ENCODE measurements at regions not wholly inside any gene's neighbourhood (a gene's known extent, or its start where the extent isn't known, plus 50 kb on each side); places are given as distances from the start of the nearest gene placed in this dataset.

DNA sequence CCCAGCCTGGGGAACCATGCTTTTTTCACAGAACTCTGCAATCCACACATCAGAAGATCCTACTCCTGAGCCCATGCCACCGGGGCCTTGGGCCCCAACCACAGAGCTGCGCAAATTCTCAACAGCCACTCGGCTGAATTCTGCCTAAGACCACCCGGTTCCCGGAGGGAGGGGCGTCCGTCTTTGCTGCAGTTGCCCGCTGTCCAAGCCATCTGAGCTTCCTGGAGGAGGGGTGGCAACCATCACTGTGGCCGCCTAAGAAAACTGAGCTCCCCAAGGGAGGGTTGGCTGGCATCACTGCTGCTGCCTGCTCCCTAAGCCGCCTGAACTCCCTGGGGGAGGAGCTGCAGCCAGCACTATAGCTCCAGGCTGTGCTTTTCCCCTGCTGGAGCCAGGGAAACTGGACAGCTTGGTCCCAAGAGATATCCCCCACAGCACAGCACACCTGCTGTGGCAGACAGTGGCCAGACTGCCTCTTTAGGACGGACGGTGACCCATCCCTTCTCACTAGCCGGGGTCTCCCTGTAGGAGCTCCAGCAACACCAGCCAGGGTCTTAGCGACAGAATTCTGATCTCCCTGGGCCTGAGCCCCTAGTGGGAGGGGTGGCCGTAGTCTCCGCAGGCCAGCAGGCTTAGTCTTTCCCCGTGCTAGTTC lies 1411.6 kb upstream of the CDH2 start:
- no peak for DNase-seq

DNA sequence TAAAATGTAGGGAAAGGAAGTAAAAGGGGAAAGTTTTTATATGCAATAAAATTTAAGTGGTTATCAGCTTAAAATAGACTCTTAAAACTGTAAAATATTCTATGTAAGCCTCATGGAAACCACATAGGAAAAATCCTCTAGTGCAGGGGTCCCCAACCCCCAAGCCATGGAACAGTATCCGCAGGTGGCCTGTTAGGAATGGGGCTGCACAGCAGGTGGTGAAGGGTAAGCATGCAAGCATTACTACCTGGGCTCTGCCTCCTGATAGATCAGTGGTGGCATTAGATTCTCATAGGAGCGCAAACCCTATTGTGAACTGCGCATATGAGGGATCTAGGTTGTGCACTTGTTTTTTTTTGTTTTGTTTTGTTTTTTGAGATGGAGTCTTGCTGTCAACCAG lies 1409.3 kb upstream of the CDH2 start:
- no peak for DNase-seq

DNA sequence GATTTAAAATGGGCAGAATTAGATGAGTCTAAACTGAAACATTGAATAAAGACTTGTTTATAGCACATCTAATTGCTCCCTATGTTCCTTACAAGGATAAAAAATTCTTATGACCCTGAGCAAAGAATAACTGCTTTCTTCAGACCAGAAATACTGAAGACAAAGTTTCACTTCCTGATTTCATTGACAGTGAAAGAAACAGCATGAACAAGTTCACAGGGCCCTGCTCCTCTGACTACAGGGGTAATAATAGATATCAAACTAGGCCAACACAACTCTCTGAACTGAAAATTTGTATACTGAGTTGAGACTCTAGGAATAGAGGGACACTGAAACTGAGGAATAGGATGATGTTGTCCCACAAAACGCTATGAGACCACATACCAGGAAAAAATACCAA lies 1383.3 kb upstream of the CDH2 start:
- DNase-seq, result no peak

DNA sequence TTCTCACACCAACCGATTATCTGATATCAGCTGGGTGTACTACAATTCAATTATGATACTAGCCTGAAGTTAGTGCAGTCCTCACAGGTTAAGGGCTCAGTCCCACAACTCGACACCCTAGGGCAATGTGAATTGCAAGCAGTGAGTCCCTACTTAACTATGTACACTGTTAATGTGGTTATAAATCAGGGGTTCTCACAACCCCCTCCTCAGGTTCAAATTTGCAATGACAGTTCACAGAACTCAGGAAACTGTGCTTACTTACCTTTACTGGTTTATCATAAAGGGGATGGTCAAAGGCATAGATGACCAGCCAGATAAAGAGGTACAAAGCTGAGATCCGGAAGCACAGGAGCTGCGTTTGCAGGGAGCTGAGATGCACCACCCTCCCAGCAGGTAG lies 1379.1 kb upstream of the CDH2 start:
- no peak for DNase-seq

DNA sequence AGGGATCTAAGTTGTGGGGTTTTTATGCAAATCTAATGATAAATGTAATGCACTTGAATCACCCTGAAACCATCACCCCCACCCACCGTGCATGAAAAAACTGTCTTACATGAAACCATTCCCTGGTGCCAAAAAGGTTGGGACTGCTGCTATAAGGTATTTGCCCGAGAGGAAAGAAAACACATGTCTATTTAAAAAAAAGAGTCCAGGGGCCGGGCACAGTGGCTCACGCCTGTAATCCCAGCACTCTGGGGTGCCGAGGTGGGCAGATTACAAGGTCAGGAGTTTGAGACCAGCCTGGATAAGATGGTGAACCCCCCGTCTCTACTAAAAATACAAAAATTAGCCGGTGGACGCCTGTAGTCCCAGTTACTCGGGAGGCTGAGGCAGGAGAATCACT lies 1372.8 kb upstream of the CDH2 start:
- DNase-seq, result no peak

DNA sequence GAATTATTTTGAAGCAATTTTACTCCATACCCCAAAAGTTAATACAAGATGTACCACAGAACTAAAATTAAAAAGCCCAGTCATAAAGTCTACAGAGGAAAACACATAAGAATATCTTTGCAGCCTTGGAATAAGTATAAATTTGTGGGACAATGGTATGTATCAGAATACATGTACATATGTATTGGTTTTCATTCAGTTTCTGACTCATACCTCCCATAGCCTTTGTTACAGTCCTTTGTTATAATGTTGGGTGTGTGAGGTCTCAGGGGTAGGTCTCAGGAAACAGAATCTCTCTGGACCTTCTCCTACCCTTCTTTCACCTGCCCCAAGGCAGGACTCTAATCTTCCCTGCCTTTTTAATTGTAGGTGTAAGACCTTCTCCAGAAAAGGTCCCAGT lies 1370.7 kb upstream of the CDH2 start:
- no peak for DNase-seq

DNA sequence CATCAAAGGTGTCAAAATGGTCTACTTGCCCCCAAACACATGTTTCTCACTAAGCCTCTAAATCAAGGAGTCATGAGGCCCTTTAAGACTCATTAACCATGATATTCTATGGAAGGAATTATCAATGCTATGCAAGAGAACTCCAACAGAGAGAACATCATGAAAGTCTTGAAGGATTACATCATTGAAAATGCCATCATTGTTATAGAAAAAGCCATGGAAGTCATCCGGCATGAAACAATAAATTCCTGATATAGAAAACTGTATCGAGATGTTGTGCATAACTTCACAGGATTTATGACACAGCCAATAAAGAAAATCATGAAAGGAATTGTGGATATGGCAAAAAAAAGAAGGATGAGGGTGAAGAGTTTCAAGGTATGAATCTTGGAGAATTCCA lies 1363.6 kb upstream of the CDH2 start:
- DNase-seq, result no peak

DNA sequence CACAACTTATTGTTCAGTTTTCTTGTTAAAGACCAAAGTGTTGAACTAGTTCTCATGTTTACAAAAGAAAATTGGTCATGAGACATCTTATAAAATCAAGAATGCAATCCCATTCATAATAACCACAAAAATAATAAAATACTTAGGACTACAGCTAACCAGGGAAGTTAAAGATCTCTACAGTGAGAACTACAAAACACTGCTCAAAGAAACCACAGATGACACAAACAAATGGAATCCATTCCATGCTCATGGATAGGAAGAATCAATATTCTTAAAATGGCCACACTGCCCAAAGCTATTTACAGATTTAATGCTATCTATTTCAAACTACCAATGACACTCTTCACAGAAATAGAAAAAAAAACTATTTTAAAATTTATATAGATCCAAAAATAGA lies 1354.8 kb upstream of the CDH2 start:
- no peak for DNase-seq

DNA sequence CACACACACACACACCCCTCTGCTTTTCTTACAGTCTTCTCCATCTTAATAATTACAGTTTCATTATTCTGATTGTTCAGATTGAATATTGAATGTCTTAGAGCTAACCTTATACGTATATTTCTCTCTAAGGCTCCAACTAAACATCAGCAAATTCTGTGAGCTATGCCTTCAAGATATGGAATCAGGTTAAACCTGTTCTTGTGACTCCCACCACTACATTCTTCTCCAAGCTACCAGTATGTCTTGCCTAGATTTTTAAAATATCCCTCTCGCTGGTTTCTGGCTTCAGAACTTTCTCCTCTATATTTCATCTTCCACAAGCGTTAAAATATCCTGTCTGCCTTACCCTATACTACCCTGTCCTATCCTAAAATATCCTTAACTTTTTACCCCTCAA lies 1346.4 kb upstream of the CDH2 start:
- no peak for DNase-seq

DNA sequence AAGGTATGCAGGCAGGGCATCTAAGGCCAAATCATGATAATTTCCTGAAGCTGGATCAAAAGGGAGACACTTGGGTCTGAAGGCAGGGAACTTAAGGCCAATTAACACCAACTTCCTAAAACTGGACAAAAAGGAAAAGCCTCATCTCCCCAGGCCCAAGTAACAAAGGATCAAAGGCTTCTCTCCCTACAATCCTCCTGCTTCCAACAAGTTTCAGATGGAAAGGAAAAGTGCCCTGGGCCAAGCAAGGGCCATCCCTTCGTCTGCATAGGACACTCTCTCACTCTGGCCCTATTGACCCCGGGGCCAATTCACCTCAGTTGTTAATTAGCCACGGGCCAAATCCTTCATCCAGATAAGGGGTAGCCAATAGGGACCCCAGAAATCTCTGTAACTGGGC lies 1335.8 kb upstream of the CDH2 start:
- DNase-seq, result no peak

DNA sequence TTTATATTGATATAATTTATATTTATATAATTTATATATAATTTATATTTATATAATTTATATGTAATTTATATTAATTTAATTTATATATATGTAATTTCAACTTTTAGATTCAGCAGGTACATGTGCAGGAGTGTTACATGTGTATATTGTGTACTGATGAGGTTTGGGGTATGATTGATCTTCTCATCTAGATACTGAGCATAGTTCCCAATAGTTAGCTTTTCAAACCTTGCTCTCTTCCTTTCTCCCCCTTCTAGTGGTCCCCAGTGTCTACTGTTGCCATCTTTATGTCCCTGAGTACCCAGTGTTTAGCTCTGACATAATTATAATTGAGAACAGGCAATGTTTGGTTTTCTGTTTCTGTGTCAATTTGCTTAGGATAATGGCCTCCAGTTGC lies 1335.3 kb upstream of the CDH2 start:
- no peak for DNase-seq

DNA sequence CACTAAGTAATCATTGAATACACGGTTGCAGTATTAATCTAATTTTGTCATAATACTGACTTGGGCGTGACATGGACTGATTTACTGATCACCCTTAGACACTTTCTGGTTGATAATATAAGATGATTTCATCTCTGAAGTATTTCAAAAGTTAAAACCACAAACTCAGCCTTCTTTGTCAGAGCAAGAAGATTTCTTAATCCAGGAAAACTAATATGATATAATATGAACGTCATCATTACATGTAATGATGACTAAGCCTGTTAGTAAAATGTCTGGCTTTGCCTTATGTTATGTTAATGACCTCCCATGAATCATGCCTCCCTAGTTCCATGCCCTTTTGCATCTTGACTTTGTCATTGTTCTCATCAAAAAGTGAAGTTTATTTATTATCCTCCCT lies 1325.0 kb upstream of the CDH2 start:
- DNase-seq, result no peak

DNA sequence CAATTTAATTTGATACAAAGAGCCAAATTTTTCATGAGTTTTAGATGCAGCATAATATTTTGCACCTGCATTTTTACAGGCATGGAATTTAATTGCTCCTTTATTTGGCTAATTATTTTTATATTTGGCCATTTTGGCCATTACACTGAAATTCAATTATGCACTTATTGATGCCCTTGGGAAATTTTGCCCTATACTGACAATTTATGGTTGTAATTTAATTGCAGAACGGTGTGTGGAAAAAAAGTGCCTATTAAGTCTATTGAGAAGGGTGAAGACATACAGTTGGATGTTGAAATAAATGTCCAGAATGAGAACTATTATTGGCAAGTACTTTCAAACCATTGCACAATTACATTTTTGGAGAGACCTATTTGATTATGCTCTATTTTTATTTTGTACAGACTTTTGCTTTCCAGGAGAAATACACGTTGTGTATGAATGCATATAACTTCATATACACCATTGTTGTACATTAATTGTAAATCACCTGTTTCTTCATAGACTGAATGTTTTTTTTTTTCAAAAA lies 1319.3 kb upstream of the CDH2 start:
- no peak for DNase-seq

DNA sequence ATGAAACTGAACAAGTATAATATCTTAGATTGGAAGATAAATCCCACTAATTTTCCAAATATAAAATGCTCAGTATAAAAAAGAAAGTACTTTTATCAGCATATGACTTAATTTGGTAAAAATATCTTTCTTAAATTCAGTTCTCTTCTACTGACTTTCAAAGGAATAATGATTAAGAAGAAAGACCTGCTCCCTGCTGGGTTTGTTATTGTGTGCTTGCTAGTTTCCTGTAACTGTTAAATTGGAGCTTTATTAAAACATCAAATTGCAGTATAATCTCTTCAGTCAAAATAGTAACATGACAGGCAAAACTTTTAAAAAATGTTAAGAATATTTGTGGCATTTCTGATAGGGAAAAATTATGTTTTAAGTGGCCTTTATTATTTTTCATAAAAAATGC lies 1317.4 kb upstream of the CDH2 start:
- no peak for DNase-seq

DNA sequence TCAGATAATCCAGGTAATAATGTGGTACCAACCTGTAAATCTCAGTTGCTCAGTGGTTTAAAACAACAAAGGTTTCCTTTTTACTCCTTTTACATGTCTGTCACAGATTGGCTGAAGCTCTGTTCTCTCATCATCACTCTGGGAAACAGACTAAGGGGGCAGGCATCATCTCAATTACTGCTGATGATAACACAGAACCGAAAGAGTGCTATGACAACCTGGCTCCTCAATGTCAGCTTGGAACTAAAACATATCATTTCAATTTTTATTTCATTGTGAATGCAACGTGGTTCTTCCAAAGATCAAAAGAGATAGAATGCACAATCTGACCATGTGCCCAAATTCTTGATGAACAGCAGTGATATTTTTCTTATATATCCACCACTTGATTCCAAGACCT lies 1315.0 kb upstream of the CDH2 start:
- peak in 1 of 56 donors; percentile 1 for DNase-seq

DNA sequence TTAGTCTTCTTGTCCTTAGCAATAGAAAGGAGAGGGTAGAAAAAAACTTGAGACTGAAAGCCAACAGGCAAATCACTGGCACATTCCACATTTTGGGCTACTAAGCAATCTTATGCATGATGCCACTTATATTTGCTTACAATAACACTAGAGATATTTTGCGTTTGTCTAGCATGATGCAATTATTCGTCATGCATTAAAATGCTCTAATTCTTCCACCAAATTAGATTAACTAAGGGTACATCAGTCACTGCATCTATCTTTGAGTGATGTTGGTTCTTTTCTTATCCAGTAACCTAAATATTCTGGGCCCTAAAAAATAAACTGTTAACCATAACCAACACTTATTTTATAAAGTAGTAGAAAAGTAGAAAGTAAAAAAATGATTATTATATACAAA lies 1311.7 kb upstream of the CDH2 start:
- no peak for DNase-seq

DNA sequence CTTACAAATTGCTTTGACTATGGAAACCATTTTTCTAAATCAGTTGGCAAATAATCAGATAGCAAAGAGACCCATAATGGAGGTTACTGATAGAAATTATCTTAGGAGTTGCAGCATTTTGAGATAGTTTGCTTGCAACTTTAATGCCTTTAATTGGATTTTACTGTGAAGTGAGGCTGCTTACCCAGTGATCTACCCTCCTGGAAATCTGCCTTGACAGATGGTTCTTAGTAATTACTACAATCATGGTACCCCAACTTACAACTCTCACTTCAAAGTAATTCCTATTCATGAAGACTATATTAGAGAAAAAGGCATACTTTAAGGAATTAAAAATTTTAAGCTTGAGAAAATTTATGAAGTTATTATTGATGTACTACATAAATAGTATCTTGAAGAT lies 1288.6 kb upstream of the CDH2 start:
- DNase-seq, result no peak

DNA sequence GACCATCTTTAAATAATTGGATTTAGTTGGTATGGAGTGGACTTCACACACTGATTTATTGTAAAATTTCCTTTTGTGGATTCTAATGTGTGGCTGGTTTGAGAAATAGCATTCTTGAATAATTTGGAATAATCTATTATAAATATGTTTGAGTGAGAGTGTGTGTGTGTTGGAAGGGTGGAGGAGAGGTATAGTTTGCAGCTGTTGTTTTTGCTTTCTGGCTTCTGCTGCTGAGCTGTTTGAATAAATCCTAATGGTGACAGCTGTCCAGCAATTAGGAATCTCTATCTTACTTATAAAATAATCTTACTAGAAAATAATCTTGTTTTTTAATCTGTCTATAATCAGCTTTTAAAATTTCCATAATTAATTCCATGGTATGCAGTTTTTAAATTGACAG lies 1283.0 kb upstream of the CDH2 start:
- DNase-seq, result no peak

DNA sequence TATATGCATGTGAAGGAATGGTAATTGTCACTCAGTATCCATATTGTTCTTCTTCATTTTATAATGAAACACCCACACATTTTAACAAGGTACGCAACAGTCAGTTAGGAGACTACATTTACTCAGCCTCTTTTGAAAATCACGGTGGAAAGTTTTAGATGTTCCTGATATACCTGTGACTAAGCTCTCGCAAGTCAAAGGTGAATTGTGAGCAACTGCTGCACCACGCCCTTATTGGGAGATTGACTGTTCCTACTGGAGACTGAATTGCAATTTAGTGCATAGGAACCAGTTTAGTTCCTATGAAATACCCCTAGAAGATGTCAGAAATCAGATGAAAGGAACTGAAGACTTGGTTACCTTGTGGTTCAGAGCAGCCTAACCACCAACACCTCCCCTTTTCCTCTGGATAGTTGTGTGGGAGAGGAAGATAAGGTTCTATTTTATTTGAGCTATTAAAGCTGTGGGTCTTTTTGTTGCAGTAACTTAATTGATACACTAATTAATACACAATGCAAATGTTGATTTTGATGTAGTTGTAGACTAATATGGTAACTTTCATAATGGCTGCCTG lies 1280.5 kb upstream of the CDH2 start:
- DNase-seq, result no peak

DNA sequence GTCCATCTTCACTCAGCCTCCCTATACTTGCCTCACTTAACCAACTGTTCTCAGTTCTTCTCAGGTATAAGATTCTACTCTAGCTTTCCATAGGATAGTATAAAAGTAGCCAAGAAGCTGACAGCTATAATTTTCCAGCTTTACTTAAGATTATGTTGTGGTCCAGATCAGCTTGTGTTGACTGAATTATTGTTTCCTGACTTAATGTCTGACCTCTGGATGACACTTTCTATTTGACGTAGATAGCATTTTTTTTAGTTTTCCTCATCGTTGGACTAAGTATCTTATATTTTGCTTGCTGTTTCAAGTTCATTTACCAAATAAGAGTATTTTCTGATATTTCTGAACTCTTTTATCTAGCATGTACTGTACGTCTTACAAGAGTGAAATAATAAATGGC lies 1272.5 kb upstream of the CDH2 start:
- no peak for DNase-seq

DNA sequence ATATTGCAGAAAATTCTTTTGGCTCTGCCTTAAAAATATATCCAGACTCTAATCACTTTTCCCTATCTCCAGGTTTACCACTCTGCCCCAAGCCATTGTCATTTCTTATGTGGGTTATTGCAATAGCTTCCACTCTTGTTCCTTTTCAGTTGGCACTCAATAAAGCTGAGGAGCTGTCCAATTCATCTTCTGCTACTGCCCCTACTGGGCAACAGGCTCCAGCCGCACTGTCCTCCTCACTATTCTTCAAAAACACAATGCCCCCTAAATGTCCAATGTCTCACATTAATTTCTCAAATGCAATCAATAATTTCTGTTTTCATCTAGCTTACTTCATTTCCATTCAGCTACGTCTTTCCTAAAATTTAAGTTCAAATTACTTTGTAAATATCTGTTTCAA lies 1262.5 kb upstream of the CDH2 start:
- no peak for DNase-seq

DNA sequence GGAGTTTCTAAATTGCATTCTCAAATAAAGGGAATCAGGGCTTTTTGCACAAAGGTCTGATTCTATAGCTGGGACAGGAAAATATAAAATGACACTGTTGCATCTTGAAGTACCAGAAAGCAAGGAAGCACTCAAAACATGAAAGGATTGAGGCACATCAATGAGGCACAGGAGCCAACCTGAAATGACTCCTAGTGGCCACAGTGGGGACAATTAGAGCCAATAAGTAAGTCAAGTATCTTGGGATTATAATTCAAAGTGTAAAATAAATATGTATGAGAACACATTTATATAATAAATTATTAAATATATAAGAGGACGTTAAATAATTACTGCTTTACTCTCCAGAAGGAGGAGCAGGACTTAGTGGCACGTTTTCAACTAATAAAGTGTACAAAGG lies 1259.5 kb upstream of the CDH2 start:
- no peak for DNase-seq

DNA sequence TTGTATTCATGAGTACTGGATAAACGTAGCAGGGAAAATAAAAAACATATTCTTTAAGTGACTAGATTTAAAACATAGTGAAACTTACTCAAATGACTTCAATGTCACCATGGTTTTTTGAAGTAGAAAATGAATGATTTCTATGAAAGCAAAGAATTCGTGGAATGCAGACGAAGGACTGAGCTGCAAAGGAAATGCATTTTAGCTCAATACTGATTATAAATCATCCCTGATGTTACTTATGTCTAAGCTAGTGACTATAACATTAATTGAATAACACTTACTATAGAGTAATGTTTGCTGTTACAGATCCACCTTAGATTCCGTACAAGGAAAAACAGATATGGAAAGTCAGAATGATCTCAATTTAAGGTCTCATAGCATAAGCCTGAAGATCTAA lies 1257.7 kb upstream of the CDH2 start:
- DNase-seq, result no peak

DNA sequence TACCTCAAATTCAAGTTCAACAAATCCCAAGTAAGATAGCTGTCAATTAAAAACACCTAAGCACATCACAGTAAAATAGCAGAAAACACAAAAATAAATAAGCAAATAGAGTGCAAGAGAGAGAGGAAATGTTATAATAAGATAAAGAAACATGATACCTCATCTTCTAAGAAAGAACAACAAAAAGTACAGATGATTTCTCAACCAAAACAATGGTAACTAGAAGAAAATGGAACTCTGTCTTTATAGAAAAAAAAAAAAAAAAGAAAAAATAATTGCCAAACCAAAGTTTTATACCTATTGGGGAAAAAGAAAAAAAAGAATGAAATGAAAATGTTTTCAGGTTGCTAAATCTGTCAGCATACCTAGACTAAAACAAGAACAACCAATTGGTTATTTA lies 1253.5 kb upstream of the CDH2 start:
- no peak for DNase-seq

All from nucleus accumbens (tissue), 56 donors.